GM13977 (cell line): ENCODE measurements at regions not wholly inside any gene's neighbourhood (a gene's known extent, or its start where the extent isn't known, plus 50 kb on each side); places are given as distances from the start of the nearest gene placed in this dataset.
"Not testable (repeated sequence)": the region's sequence is repeated elsewhere in the genome, so short reads cannot be mapped to it uniquely, and the experiment has no call there.

Source experiments
- DNase-seq: peaks from one replicate; pipeline ENCODE4 v3.0.0; 2012; ENCODE audit warnings: low spot score
- in situ Hi-C: fragments of 300-500 bp; cut with MboI; formaldehyde crosslinking; loops from one replicate; pipeline ENCODE4 v1.12.0; 2022; ENCODE audit warnings: low sequenced_read_pairs, low pct_unique_long_range_greater_than_20kb, mixed read lengths, inconsistent platforms; ENCODE audit not compliant: unreplicated experiment
- TF ChIP-seq, protein P1 (sequence below): IDR thresholded peaks from 2 replicates; pipeline ENCODE4 v1.5.1; 2012; ENCODE audit warnings: mild to moderate bottlenecking, control low read depth; ENCODE audit not compliant: insufficient read depth; ENCODE audit errors: extremely low read depth, missing control alignments

GRCh38 chr5:62773460-62773859 lies 194.8 kb downstream of the LRRC70 start:
- in situ Hi-C loops, result loop anchor here (10.0 kb wide), 1 partner anchor 319 kb away; no protein-coding TSS in a partner anchor
- DNase-seq, result no peak
- TF ChIP-seq, protein P1, sequence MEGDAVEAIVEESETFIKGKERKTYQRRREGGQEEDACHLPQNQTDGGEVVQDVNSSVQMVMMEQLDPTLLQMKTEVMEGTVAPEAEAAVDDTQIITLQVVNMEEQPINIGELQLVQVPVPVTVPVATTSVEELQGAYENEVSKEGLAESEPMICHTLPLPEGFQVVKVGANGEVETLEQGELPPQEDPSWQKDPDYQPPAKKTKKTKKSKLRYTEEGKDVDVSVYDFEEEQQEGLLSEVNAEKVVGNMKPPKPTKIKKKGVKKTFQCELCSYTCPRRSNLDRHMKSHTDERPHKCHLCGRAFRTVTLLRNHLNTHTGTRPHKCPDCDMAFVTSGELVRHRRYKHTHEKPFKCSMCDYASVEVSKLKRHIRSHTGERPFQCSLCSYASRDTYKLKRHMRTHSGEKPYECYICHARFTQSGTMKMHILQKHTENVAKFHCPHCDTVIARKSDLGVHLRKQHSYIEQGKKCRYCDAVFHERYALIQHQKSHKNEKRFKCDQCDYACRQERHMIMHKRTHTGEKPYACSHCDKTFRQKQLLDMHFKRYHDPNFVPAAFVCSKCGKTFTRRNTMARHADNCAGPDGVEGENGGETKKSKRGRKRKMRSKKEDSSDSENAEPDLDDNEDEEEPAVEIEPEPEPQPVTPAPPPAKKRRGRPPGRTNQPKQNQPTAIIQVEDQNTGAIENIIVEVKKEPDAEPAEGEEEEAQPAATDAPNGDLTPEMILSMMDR, result no peak

DNA sequence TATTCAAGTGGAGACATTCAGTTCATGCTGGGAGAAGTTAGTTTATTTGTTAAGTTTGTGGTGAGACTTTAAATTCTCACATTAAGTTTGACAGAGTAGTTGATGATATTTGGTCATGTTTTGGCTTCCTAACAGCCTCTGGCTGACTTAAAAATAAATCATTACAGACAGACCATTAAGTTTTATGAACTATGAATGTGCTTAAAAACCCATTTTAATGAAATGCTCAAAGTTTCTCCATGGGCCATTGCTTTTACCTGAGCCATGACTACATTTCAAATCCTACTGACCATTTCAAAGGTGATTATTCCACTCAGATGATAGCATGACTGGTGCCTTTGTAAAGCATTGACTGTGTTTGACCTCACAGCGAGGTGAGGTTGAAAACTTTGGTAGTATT lies 192.7 kb downstream of the LRRC70 start:
- DNase-seq, result no peak
- in situ Hi-C loops, result loop anchor here (10.0 kb wide), 1 partner anchor 317 kb away; no protein-coding TSS in a partner anchor
- TF ChIP-seq, protein P1, result no peak

- in situ Hi-C loops, result no loop called here
- TF ChIP-seq, protein P1, result no peak
- DNase-seq, result no peak
Observed at GRCh38 chr5:62767650-62768049, 189.0 kb downstream of the LRRC70 start.

GRCh38 chr5:62767077-62767476 lies 188.5 kb downstream of the LRRC70 start:
- in situ Hi-C loops, result no loop called here
- DNase-seq, result no peak
- TF ChIP-seq, protein P1, result no peak

DNA sequence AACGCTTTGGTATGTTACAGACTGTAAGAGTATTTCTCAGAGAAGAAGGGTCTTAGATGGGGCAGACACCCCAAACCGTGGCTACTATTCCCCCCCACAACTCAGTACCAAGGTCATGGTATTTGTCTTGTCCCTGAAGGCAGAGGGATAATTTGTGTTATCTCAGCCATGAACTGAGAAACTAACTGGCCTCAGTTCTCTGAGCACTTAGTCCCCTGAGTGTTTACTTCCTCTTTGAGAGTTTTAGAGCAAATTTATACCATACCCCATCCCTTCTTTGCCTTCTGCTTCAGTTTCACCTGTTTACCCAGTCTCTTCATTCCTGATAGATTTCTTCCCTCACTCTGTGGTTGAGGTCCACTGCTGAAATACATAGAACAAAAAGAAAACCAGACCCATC lies 183.9 kb downstream of the LRRC70 start:
- DNase-seq, result no peak
- TF ChIP-seq, protein P1, result no peak
- in situ Hi-C loops, result no loop called here

- DNase-seq, in situ Hi-C loops: not testable (repeated sequence)
Observed at GRCh38 chr5:62757686-62758085, 179.1 kb downstream of the LRRC70 start.

DNA sequence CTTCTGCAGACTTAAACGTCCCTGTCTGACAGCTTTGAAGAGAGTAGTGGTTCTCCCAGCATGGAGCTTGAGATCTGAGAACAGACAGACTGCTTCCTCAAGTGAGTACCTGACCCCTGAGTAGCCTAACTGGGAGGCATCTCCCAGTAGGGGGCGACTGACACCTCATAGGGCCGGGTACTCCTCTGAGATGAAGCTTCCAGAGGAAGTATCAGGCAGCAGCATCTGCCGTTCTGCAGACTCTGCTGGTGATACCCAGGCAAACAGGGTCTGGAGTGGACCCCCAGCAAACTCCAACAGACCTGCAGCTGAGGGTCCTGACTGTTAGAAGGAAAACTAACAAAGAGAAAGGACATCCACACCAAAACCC lies 174.4 kb downstream of the LRRC70 start:
- in situ Hi-C loops, DNase-seq: not testable (repeated sequence)

DNA sequence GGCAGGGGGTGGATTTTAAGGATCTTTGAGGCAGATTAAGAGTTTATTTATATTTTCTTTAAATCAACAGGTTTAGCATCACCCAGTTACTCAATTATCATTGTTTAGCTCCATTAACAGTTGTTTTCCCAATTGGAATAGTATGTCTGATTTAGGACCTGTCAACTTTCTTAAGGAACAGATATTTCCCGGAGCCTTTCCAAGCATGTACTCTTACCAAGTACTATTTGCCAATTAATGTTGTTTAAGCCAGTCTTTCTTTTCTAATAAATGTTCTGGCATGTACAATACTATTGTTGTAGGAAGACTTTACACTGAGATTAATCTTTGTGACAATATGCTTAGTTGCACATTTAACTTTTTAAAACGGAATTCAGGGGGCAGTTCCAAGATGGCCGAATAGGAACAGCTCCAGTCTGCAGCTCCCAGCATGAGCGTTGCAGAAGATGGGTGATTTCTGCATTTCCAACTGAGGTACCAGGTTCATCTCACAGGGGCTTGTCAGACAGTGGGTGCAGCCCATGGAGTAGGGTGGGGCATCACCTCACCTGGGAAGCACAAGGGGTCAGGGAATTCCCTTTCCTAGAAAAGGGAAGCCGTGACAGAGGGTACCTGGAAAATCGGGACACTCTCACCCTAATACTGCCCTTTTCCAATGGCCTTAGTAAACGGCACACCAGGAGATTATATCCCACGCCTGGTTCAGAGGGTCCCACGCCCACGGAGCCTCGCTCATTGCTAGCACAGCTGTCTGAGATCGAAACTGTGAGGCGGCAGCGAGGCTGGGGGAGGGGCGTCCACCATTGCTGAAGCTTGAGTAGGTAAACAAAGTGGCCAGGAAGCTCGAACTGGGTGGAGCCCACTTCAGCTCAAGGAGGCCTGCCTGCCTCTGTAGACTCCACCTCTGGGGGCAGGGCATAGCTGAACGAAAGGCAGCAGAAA lies 173.7 kb downstream of the LRRC70 start:
- in situ Hi-C loops, DNase-seq: not testable (repeated sequence)
